GM21576 (cell line): ENCODE measurements at regions not wholly inside any gene's neighbourhood (a gene's known extent, or its start where the extent isn't known, plus 50 kb on each side); places are given as distances from the start of the nearest gene placed in this dataset.

ENCODE experiments used
- ATAC-seq: cut with Tn5 transposase; IDR thresholded peaks from one replicate; pipeline ENCODE4 v1.9.1; 2021; ENCODE audit warnings: mild to moderate bottlenecking, moderate library complexity; ENCODE audit not compliant: unreplicated experiment

- no peak for ATAC-seq
Measured at GRCh38 chr10:108812296-108812695, 1111.0 kb downstream of the XPNPEP1 start.

- no peak for ATAC-seq
Measured at GRCh38 chr10:108808228-108808627, 1115.1 kb downstream of the XPNPEP1 start.

GRCh38 chr10:108801775-108802517, 1121.4 kb downstream of the XPNPEP1 start:
- no peak for ATAC-seq

- no peak for ATAC-seq
Measured at GRCh38 chr10:108801220-108801619, 1122.1 kb downstream of the XPNPEP1 start.

- no peak for ATAC-seq
Measured at GRCh38 chr10:108797573-108797972, 1125.7 kb downstream of the XPNPEP1 start.

GRCh38 chr10:108791794-108792474, 1131.4 kb downstream of the XPNPEP1 start:
- no peak for ATAC-seq

- ATAC-seq: no peak
Measured at GRCh38 chr10:108791030-108791429, 1132.3 kb downstream of the XPNPEP1 start.

- ATAC-seq: peak; percentile 62
Measured at GRCh38 chr10:108789919-108790318, 1133.4 kb downstream of the XPNPEP1 start.

- no peak for ATAC-seq
Measured at GRCh38 chr10:108789336-108789735, 1134.0 kb downstream of the XPNPEP1 start.

- no peak for ATAC-seq
Measured at GRCh38 chr10:108788891-108789290, 1134.4 kb downstream of the XPNPEP1 start.

GRCh38 chr10:108787932-108788331, 1135.4 kb downstream of the XPNPEP1 start:
- ATAC-seq: no peak

GRCh38 chr10:108785011-108785410, 1138.3 kb downstream of the XPNPEP1 start:
- no peak for ATAC-seq

- ATAC-seq: no peak
Measured at GRCh38 chr10:108784534-108784933, 1138.8 kb downstream of the XPNPEP1 start.

- peak; percentile 74 for ATAC-seq
Measured at GRCh38 chr10:108783897-108784296, 1139.4 kb downstream of the XPNPEP1 start.

- no peak for ATAC-seq
Measured at GRCh38 chr10:108782411-108782810, 1140.9 kb downstream of the XPNPEP1 start.

- no peak for ATAC-seq
Measured at GRCh38 chr10:108779501-108779900, 1143.8 kb downstream of the XPNPEP1 start.

GRCh38 chr10:108775911-108776475, 1147.3 kb downstream of the XPNPEP1 start:
- ATAC-seq: no peak

GRCh38 chr10:108771106-108771505, 1152.2 kb downstream of the XPNPEP1 start:
- ATAC-seq: no peak

GRCh38 chr10:108765794-108766193, 1157.5 kb downstream of the XPNPEP1 start:
- no peak for ATAC-seq

- no peak for ATAC-seq
Measured at GRCh38 chr10:108757946-108758345, 1165.4 kb downstream of the XPNPEP1 start.

GRCh38 chr10:108755646-108756045, 1167.7 kb downstream of the XPNPEP1 start:
- no peak for ATAC-seq

- ATAC-seq: no peak
Measured at GRCh38 chr10:108753326-108753725, 1170.0 kb downstream of the XPNPEP1 start.
